Trophoblast cell (in vitro differentiated cells and primary cell): ENCODE measurements at regions not wholly inside any gene's neighbourhood (a gene's known extent, or its start where the extent isn't known, plus 50 kb on each side); places are given as distances from the start of the nearest gene placed in this dataset.

Source experiments
- DNase-seq, 2 donors: peaks; one replicate each; pipeline ENCODE4 v3.0.0-alpha.2; 2016
- H2AFZ ChIP-seq: 2 replicates; pipeline ENCODE4 v1.6.1; 2013; ENCODE audit warnings: low read length, moderate library complexity, mild to moderate bottlenecking; ENCODE audit not compliant: insufficient read depth, poor library complexity
- H2AK5ac ChIP-seq: 2 replicates; pipeline ENCODE4 v1.6.1; 2013; ENCODE audit warnings: mild to moderate bottlenecking, low read length
- H2BK120ac ChIP-seq: 2 replicates; pipeline ENCODE4 v1.6.1; 2013; ENCODE audit warnings: low read length, mild to moderate bottlenecking, moderate library complexity; ENCODE audit not compliant: insufficient read depth, poor library complexity
- H2BK12ac ChIP-seq: 2 replicates; pipeline ENCODE4 v1.6.1; 2013; ENCODE audit warnings: mild to moderate bottlenecking, low read length, moderate library complexity
- H2BK5ac ChIP-seq: 2 replicates; pipeline ENCODE4 v1.6.1; 2013; ENCODE audit warnings: low read length, low read depth, moderate library complexity, mild to moderate bottlenecking; ENCODE audit not compliant: poor library complexity
- H3K14ac ChIP-seq: 2 replicates; pipeline ENCODE4 v1.6.1; 2013; ENCODE audit warnings: mild to moderate bottlenecking, low read length
- H3K18ac ChIP-seq: 2 replicates; pipeline ENCODE4 v1.6.1; 2013; ENCODE audit warnings: mild to moderate bottlenecking, low read length
- H3K23ac ChIP-seq: 2 replicates; pipeline ENCODE4 v1.6.1; 2013; ENCODE audit warnings: low read length
- H3K27ac ChIP-seq: 2 replicates; pipeline ENCODE4 v1.5.1; 2013; ENCODE audit warnings: low read depth, mild to moderate bottlenecking, inconsistent platforms, low read length, moderate library complexity
- H3K27me3 ChIP-seq: 2 replicates; pipeline ENCODE4 v1.6.1; 2013; ENCODE audit warnings: inconsistent platforms, mild to moderate bottlenecking, low read length, moderate library complexity; ENCODE audit not compliant: insufficient read depth
- H3K36me3 ChIP-seq, 2 experiments: 1 replicate in 1 of 2; 2 replicates in 1 of 2; pipeline ENCODE4 v1.6.1; 2013; ENCODE audit warnings: low read length in 2 of 2, mild to moderate bottlenecking in 2 of 2, moderate library complexity in 1 of 2; ENCODE audit not compliant: insufficient read depth in 2 of 2, control insufficient read depth in 1 of 2
- H3K4ac ChIP-seq: 2 replicates; pipeline ENCODE4 v1.6.1; 2013; ENCODE audit warnings: low read depth, mild to moderate bottlenecking, low read length, moderate library complexity
- H3K4me1 ChIP-seq, 2 experiments: 1 replicate in 1 of 2; 2 replicates in 1 of 2; pipeline ENCODE4 v1.6.1; 2013; ENCODE audit warnings: low read length in 2 of 2, mild to moderate bottlenecking in 2 of 2, moderate library complexity in 1 of 2; ENCODE audit not compliant: insufficient read depth in 2 of 2, control insufficient read depth in 1 of 2
- H3K4me2 ChIP-seq: 2 replicates; pipeline ENCODE4 v1.6.1; 2013; ENCODE audit warnings: inconsistent platforms, mild to moderate bottlenecking, low read length, moderate library complexity
- H3K4me3 ChIP-seq: 2 replicates; pipeline ENCODE4 v1.5.1; 2013; ENCODE audit warnings: mild to moderate bottlenecking, low read depth, low read length, inconsistent platforms
- H3K79me1 ChIP-seq: one replicate; pipeline ENCODE4 v1.6.1; 2013; ENCODE audit warnings: low read length
- H3K79me2 ChIP-seq: 2 replicates; pipeline ENCODE4 v1.6.1; 2013; ENCODE audit warnings: low read length, mild to moderate bottlenecking; ENCODE audit not compliant: control insufficient read depth, insufficient read depth, poor library complexity
- H3K9ac ChIP-seq: 2 replicates; pipeline ENCODE4 v1.6.1; 2013; ENCODE audit warnings: mild to moderate bottlenecking, low read length
- H3K9me3 ChIP-seq: 2 replicates; pipeline ENCODE4 v1.6.1; 2013; ENCODE audit warnings: low read depth, mild to moderate bottlenecking, control low read depth, inconsistent platforms, low read length; ENCODE audit not compliant: insufficient read depth
- H4K12ac ChIP-seq: 2 replicates; pipeline ENCODE4 v1.6.1; 2013; ENCODE audit warnings: low read depth, mild to moderate bottlenecking, low read length, moderate library complexity
- H4K8ac ChIP-seq: 2 replicates; pipeline ENCODE4 v1.6.1; 2013; ENCODE audit warnings: low read depth, mild to moderate bottlenecking, low read length, moderate library complexity
- H4K91ac ChIP-seq: one replicate; pipeline ENCODE4 v1.6.1; 2013; ENCODE audit warnings: low read depth, mild to moderate bottlenecking, low read length, moderate library complexity
- WGBS: extraction: QIAGEN DNeasy Blood & Tissue Kit; methylation state at CpG from one replicate; pipeline ENCODE4 v1.1.7; 2013; ENCODE audit warnings: missing lambda C conversion rate; ENCODE audit not compliant: insufficient read length, insufficient coverage; ENCODE audit errors: extremely low coverage; 5-methylcytosine and 5-hydroxymethylcytosine counted together

DNA sequence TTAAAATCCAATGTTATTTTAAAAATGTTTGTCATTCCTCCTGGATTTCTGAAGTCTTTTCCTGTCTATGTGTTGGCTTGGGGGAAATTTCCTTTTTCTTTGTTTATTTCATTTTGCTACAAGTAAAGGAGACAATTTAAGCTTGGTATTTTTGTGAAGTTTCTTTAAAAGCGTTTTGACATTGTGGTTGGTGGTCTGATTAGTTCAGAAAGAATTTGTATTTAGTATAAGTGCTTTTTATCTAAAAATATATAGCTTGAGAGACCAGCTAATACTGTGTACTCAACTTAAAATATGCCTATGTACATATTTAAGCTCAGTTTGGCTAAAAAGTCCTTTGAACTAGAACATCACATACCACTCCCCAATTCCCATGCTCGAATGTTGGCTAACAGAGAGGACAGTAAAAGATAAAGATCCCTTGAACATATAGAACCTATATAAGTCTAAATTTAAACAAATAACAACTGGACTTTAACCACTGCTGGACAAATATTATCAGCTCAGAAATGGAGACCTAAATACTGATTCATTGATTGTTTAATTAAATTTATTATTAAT is 237.6 kb downstream of the TLE4 start:
- H3K36me3 ChIP-seq, result no peaks in the 10 kb centered on the region
- no peaks in the 10 kb centered on the region for H3K27me3 ChIP-seq
- H3K9ac ChIP-seq, result no peak overlapping the region
- H3K27ac ChIP-seq, result no peak overlapping the region
- DNase-seq, result no peak
- H3K4me2 ChIP-seq, result no peak overlapping the region
- no peaks in the 10 kb centered on the region for H3K79me2 ChIP-seq
- H2BK12ac ChIP-seq, result no peak overlapping the region
- H2AK5ac ChIP-seq, result no peak overlapping the region
- no peaks in the 10 kb centered on the region for H3K79me1 ChIP-seq
- no peak overlapping the region for H3K14ac ChIP-seq
- H2BK5ac ChIP-seq, result no peak overlapping the region
- no peak overlapping the region for H3K4me3 ChIP-seq
- H3K4ac ChIP-seq, result no peak overlapping the region
- no peak overlapping the region for H3K18ac ChIP-seq
- no peak overlapping the region for H3K23ac ChIP-seq
- no CpG with 5 or more reads among the region's 2 CpGs for WGBS
- no peaks in the 10 kb centered on the region for H3K4me1 ChIP-seq
- H4K91ac ChIP-seq, result no peak overlapping the region
- no peak overlapping the region for H2BK120ac ChIP-seq
- no peak overlapping the region for H4K12ac ChIP-seq
- H3K9me3 ChIP-seq, result no peaks in the 10 kb centered on the region
- H4K8ac ChIP-seq, result no peak overlapping the region
- H2AFZ ChIP-seq, result no peak overlapping the region

DNA sequence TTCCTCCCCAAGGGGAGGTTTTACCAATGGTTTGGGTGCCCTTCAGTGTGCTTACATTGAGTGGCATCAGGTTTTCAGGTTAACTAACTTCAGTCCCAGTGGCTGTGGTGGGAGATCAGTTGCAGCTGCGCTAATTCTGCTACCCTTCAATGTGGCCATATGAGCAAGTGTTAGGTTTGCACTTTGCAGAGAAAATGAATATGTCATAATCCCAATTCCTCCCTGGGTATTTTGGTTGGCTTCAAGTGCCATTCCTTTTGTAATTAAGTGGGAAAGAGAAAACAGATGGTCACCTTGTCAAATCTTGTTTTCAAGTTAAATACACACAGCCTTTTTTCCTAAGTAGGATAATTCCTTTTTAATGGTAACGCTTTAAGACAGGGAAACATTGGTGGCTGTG is 236.2 kb downstream of the TLE4 start:
- Histone ChIP-seq H3K27me3 (no peaks in the 10 kb centered on the region), H3K4me3 (no peak overlapping the region), H3K18ac (no peak overlapping the region), H3K9me3 (no peaks in the 10 kb centered on the region), H2AFZ (no peak overlapping the region), H3K4me1 (no peaks in the 10 kb centered on the region), H4K91ac (no peak overlapping the region), H3K79me1 (no peaks in the 10 kb centered on the region), H3K14ac (no peak overlapping the region), H3K4ac (no peak overlapping the region), H2BK120ac (no peak overlapping the region), H3K23ac (no peak overlapping the region), H4K8ac (no peak overlapping the region), H2BK12ac (no peak overlapping the region), H3K9ac (no peak overlapping the region), H2AK5ac (no peak overlapping the region), H4K12ac (no peak overlapping the region), H3K36me3 (no peaks in the 10 kb centered on the region), H3K4me2 (no peak overlapping the region), H2BK5ac (no peak overlapping the region), H3K79me2 (no peaks in the 10 kb centered on the region), H3K27ac (no peak overlapping the region)
- WGBS, result no CpG with 5 or more reads among the region's 2 CpGs
- no peak for DNase-seq

DNA sequence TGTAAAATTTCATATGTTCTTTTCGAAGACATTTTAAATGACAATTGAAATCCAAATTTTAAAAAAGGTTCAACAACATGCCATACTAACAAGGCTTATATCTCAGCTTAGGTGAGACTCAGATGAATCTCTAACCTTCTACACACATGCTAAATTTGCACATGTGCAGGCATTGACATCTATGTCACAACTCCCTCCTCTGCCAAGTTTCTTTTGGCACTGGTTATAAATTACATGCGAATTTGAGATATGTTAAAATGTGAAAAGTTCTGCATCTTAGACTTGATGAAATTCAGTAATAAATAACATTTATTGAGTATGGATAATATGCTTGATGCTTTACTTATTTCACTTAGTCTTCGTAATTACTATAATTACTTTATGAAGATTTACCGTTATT is 234.3 kb downstream of the TLE4 start:
- H2BK12ac ChIP-seq, result no peak overlapping the region
- H4K12ac ChIP-seq, result no peak overlapping the region
- H3K36me3 ChIP-seq, result no peaks in the 10 kb centered on the region
- H3K9me3 ChIP-seq, result no peaks in the 10 kb centered on the region
- H2AK5ac ChIP-seq, result no peak overlapping the region
- no peaks in the 10 kb centered on the region for H3K79me2 ChIP-seq
- H2BK5ac ChIP-seq, result no peak overlapping the region
- H3K4ac ChIP-seq, result no peak overlapping the region
- no peak overlapping the region for H3K23ac ChIP-seq
- DNase-seq, result no peak
- H3K27ac ChIP-seq, result no peak overlapping the region
- no CpG with 5 or more reads among the region's 4 CpGs for WGBS
- H3K27me3 ChIP-seq, result no peaks in the 10 kb centered on the region
- H4K8ac ChIP-seq, result no peak overlapping the region
- no peak overlapping the region for H3K9ac ChIP-seq
- no peak overlapping the region for H3K4me2 ChIP-seq
- no peaks in the 10 kb centered on the region for H3K79me1 ChIP-seq
- H3K18ac ChIP-seq, result no peak overlapping the region
- H3K4me1 ChIP-seq, result no peaks in the 10 kb centered on the region
- H3K14ac ChIP-seq, result no peak overlapping the region
- H4K91ac ChIP-seq, result no peak overlapping the region
- H2BK120ac ChIP-seq, result no peak overlapping the region
- no peak overlapping the region for H2AFZ ChIP-seq
- no peak overlapping the region for H3K4me3 ChIP-seq

DNA sequence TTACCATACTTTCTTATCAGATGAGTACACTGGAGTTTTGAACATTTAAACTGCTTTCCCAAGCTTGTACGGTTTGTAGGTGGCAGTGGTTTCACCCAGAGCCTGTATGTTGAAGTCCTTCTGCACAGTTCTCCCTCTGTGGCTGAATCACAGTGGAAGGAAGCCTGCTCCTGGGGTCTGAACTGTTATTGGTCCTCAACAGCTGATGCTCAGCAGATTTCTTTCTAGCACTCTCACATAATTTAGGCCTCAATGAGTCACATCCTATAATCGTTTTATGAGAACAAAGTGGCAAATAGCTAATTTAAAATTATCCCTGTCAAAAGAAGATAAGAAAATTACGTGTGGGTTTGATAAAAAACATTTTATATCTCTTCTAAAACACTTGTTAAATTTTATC is 229.7 kb downstream of the TLE4 start:
- H3K4ac ChIP-seq, result no peak overlapping the region
- no peak overlapping the region for H3K9ac ChIP-seq
- no peak overlapping the region for H2BK120ac ChIP-seq
- DNase-seq, result no peak
- H4K12ac ChIP-seq, result no peak overlapping the region
- H3K4me2 ChIP-seq, result no peak overlapping the region
- H3K18ac ChIP-seq, result no peak overlapping the region
- H3K79me2 ChIP-seq, result no peaks in the 10 kb centered on the region
- H3K9me3 ChIP-seq, result no peaks in the 10 kb centered on the region
- H2AK5ac ChIP-seq, result no peak overlapping the region
- H3K27ac ChIP-seq, result no peak overlapping the region
- no CpG with 5 or more reads among the region's 3 CpGs for WGBS
- no peak overlapping the region for H3K14ac ChIP-seq
- H3K23ac ChIP-seq, result no peak overlapping the region
- H4K91ac ChIP-seq, result no peak overlapping the region
- no peaks in the 10 kb centered on the region for H3K27me3 ChIP-seq
- H3K4me3 ChIP-seq, result no peak overlapping the region
- no peak overlapping the region for H2BK12ac ChIP-seq
- no peaks in the 10 kb centered on the region for H3K79me1 ChIP-seq
- H3K36me3 ChIP-seq, result no peaks in the 10 kb centered on the region
- no peaks in the 10 kb centered on the region for H3K4me1 ChIP-seq
- H2AFZ ChIP-seq, result no peak overlapping the region
- no peak overlapping the region for H2BK5ac ChIP-seq
- H4K8ac ChIP-seq, result no peak overlapping the region
